Loucy (cell line): ENCODE measurements at regions not wholly inside any gene's neighbourhood (a gene's known extent, or its start where the extent isn't known, plus 50 kb on each side); places are given as distances from the start of the nearest gene placed in this dataset.

Experiments
- EZH2phosphoT487 ChIP-seq: fragments of 200-600 bp; IDR thresholded peaks from 2 replicates; pipeline ENCODE4 v1.6.1; 2018; ENCODE audit warnings: antibody characterized with exemption, mild to moderate bottlenecking, moderate library complexity, borderline replicate concordance
- TF ChIP-seq, protein P1 (sequence below): fragments of 200-600 bp; sonication (generic); conservative IDR thresholded peaks from 2 replicates; pipeline ENCODE4 v1.5.1; 2014; ENCODE audit warnings: mild to moderate bottlenecking, antibody characterized with exemption, low read length

DNA sequence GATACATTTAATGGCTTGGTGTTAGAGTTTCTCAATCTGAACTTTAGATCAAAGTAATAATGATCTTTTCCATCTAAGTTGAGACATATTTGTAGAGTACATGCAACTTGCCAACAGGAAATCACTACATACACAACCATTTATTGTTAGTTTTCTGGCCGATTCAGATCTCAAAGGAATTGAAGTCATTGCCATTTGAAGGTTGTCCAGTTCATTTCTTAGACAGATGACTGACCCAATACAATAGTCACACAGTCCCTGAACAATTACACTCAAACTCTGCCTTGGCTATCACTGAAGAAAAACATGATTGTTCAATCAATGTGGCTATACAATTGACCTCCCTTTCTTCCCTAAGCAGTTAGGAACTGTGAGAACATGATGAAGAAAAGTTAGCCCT, 753.2 kb upstream of the RIOK2 start:
- TF ChIP-seq, protein P1, sequence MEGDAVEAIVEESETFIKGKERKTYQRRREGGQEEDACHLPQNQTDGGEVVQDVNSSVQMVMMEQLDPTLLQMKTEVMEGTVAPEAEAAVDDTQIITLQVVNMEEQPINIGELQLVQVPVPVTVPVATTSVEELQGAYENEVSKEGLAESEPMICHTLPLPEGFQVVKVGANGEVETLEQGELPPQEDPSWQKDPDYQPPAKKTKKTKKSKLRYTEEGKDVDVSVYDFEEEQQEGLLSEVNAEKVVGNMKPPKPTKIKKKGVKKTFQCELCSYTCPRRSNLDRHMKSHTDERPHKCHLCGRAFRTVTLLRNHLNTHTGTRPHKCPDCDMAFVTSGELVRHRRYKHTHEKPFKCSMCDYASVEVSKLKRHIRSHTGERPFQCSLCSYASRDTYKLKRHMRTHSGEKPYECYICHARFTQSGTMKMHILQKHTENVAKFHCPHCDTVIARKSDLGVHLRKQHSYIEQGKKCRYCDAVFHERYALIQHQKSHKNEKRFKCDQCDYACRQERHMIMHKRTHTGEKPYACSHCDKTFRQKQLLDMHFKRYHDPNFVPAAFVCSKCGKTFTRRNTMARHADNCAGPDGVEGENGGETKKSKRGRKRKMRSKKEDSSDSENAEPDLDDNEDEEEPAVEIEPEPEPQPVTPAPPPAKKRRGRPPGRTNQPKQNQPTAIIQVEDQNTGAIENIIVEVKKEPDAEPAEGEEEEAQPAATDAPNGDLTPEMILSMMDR: no peak
- no peak for TF ChIP-seq EZH2phosphoT487
